ENCODE measurements at regions not wholly inside any gene's neighbourhood (a gene's known extent, or its start where the extent isn't known, plus 50 kb on each side); places are given as distances from the start of the nearest gene placed in this dataset.

DNA sequence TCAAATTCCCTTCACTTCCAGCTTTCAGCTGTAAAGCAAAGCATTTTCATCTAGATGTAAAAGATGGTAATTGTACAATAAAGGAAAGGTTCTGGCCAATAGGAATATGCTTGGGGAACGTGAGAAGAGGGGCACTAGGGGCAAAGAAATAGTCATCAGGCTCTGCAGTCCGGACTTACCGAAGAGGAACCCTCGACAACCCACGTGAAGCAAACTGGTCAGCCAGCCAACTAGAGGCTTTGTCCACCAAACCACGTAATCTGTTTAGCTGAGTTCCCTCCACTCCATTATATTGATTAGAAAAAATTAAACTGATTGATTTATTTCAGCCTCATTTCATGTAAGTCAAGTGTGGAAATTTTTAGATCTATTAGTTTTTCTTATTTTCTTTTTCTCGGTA lies 300.4 kb upstream of the FANCL start:
- intact Hi-C loops (cut with DNase I; ENCODE audit: low total_unique reads), result no loop called here
- no peak for DNase-seq (ENCODE audit: low spot score in 2 of 2)

DNA sequence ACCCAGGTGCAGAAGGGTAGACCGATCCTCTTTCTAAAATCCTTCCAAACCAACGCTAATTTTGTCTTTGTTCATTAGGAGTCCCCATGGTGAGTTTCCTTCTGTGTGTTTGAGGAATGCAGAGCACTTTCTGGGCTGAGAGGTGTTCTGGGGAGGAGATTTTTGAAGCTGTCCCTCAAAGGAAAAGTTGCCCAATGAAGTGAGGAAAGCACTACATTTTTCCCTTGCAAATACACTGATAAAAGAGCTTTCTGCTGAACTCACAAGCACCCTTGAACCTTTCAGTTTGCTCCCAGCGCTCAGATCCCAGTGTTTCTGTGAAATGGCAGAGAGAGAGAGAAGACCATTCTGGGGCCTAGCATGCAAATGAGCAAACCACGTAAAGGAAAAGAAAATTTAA lies 299.6 kb upstream of the FANCL start:
- Histone ChIP-seq H3K9me3 (no peaks in the 10 kb centered on the region), H3K4me3 (no peak overlapping the region), H3K4me1 (no peaks in the 10 kb centered on the region), H3K27ac (no peak overlapping the region), H3K36me3 (no peaks in the 10 kb centered on the region), H3K27me3 (no peaks in the 10 kb centered on the region)
- intact Hi-C loops (cut with DNase I; ENCODE audit: low total_unique reads), result no loop called here
- no peak for DNase-seq (ENCODE audit: low spot score in 2 of 2)
- no peak for TF ChIP-seq POLR2AphosphoS5 (IDR thresholded peaks at IDR 0.05)
- TF ChIP-seq POLR2A (IDR thresholded peaks at IDR 0.05), result no peak
- TF ChIP-seq, protein P1, sequence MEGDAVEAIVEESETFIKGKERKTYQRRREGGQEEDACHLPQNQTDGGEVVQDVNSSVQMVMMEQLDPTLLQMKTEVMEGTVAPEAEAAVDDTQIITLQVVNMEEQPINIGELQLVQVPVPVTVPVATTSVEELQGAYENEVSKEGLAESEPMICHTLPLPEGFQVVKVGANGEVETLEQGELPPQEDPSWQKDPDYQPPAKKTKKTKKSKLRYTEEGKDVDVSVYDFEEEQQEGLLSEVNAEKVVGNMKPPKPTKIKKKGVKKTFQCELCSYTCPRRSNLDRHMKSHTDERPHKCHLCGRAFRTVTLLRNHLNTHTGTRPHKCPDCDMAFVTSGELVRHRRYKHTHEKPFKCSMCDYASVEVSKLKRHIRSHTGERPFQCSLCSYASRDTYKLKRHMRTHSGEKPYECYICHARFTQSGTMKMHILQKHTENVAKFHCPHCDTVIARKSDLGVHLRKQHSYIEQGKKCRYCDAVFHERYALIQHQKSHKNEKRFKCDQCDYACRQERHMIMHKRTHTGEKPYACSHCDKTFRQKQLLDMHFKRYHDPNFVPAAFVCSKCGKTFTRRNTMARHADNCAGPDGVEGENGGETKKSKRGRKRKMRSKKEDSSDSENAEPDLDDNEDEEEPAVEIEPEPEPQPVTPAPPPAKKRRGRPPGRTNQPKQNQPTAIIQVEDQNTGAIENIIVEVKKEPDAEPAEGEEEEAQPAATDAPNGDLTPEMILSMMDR (IDR thresholded peaks at IDR 0.05), result no peak

More for the DNA sequence above, 300.4 kb upstream of the FANCL start:
- no peak overlapping the region for H3K27ac ChIP-seq
- no peak for TF ChIP-seq POLR2A (IDR thresholded peaks at IDR 0.05)
- TF ChIP-seq, protein P1 (IDR thresholded peaks at IDR 0.05), result no peak
- H3K27me3 ChIP-seq, result no peaks in the 10 kb centered on the region
- no peaks in the 10 kb centered on the region for H3K36me3 ChIP-seq
- H3K4me1 ChIP-seq, result no peaks in the 10 kb centered on the region
- no peak overlapping the region for H3K4me3 ChIP-seq
- no peaks in the 10 kb centered on the region for H3K9me3 ChIP-seq

DNA sequence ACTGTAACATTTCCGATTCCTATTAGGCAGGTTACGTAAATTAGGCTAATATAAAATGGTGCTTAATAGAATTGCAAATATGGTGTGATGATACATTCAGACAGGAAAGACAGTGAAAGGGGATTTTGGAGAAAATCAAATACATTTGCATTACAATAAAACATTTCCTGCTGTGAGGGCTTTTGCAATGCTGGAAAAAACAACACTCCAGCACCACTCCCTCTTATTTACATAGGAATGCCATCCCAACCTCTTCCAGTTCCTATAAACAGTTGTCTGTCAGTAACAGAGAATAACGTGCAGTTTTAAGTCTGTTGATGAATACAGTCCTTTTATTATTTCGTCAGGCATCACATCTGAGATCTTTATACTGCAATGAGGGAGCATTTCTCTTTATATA lies 298.8 kb upstream of the FANCL start:
- Histone ChIP-seq H3K4me1 (no peaks in the 10 kb centered on the region), H3K27me3 (no peaks in the 10 kb centered on the region), H3K4me3 (no peak overlapping the region), H3K9me3 (no peaks in the 10 kb centered on the region), H3K27ac (no peak overlapping the region), H3K36me3 (no peaks in the 10 kb centered on the region)
- no peak for TF ChIP-seq POLR2AphosphoS5 (IDR thresholded peaks at IDR 0.05)
- TF ChIP-seq POLR2A (IDR thresholded peaks at IDR 0.05), result no peak
- TF ChIP-seq, protein P1 (IDR thresholded peaks at IDR 0.05), result no peak
- intact Hi-C loops (cut with DNase I; ENCODE audit: low total_unique reads), result no loop called here
- no peak for DNase-seq (ENCODE audit: low spot score in 2 of 2)

DNA sequence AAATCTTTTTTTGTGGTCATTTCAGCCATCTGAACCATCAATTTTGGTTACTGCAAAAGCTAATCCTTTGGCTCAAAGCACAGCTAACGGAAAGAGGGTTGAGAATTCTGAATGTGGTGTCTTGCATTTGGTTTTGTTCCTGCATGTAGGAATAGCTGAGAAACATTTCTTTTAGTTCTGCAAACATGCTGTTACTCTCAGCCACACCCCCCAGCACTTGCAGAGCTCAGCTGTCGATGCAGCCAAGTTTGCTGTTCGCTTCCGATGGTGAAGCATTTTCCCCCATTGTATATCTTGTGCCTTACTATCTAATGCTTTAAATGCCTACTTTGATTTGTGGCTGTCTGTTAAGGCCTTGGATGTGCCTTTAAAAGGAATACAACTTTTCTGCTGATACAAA lies 294.9 kb upstream of the FANCL start:
- Histone ChIP-seq H3K4me1 (no peaks in the 10 kb centered on the region), H3K9me3 (no peaks in the 10 kb centered on the region), H3K4me3 (no peak overlapping the region), H3K36me3 (no peaks in the 10 kb centered on the region), H3K27me3 (no peaks in the 10 kb centered on the region), H3K27ac (no peak overlapping the region)
- no peak for DNase-seq (ENCODE audit: low spot score in 2 of 2)
- TF ChIP-seq POLR2AphosphoS5 (IDR thresholded peaks at IDR 0.05) (no peak), POLR2A (IDR thresholded peaks at IDR 0.05) (no peak)
- TF ChIP-seq, protein P1 (IDR thresholded peaks at IDR 0.05), result no peak
- intact Hi-C loops (cut with DNase I; ENCODE audit: low total_unique reads), result no loop called here

DNA sequence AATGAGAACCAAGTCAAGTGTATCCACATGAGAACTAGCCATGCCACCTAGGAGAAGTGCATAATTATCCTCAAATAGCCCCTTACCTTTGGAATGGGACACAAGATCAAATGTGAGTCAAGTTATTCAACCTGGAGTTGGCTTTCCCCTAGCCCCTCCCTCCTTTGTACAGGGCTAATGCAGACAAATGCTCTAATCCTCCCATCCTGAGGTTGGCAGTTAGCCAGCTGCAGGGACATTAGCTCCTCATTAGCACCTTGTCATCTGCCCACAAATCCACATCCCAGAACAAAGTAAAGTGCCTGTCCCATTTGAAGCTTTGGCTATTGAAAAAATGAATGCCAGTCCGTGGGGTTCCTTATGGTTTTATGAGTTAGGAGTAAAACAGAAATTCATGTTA lies 294.1 kb upstream of the FANCL start:
- no peak for DNase-seq (ENCODE audit: low spot score in 2 of 2)
- H3K36me3 ChIP-seq, result no peaks in the 10 kb centered on the region
- no peak overlapping the region for H3K27ac ChIP-seq
- no peaks in the 10 kb centered on the region for H3K4me1 ChIP-seq
- no peak overlapping the region for H3K4me3 ChIP-seq
- H3K9me3 ChIP-seq, result no peaks in the 10 kb centered on the region
- H3K27me3 ChIP-seq, result no peaks in the 10 kb centered on the region
- TF ChIP-seq, protein P1 (IDR thresholded peaks at IDR 0.05), result no peak
- TF ChIP-seq POLR2AphosphoS5 (IDR thresholded peaks at IDR 0.05) (no peak), POLR2A (IDR thresholded peaks at IDR 0.05) (no peak)
- intact Hi-C loops (cut with DNase I; ENCODE audit: low total_unique reads), result no loop called here
